ENCODE measurements at regions not wholly inside any gene's neighbourhood (a gene's known extent, or its start where the extent isn't known, plus 50 kb on each side); places are given as distances from the start of the nearest gene placed in this dataset.
"Not testable (repeated sequence)": the region's sequence is repeated elsewhere in the genome, so short reads cannot be mapped to it uniquely, and the experiment has no call there.

GRCh38 chr3:35448121-35448520, 191.2 kb upstream of the ARPP21 start:
- Histone ChIP-seq H3K9me3 (ENCODE audit: control insufficient read depth, low read depth, low read length) (no peaks in the 10 kb centered on the region), H3K27ac (ENCODE audit: control insufficient read depth, insufficient read depth, low read length) (no peak overlapping the region), H3K9ac (ENCODE audit: control insufficient read depth, extremely low read depth, insufficient read depth, low read length) (no peak overlapping the region), H3K79me2 (ENCODE audit: control insufficient read depth, insufficient read depth, low read length) (no peaks in the 10 kb centered on the region), H3K27me3 (ENCODE audit: control insufficient read depth, extremely low read depth, insufficient read depth, low read length) (no peaks in the 10 kb centered on the region), H3K4me3 (ENCODE audit: control insufficient read depth in 2 of 3, extremely low read depth in 1 of 3, insufficient read depth in 2 of 3, low read depth in 1 of 3, low read length in 3 of 3) (no peak overlapping the region), H3K9me1 (ENCODE audit: control insufficient read depth, extremely low read depth, insufficient read depth, low read length) (no peaks in the 10 kb centered on the region), H3K4me1 (ENCODE audit: control insufficient read depth, extremely low read depth, insufficient read depth, low read length) (no peaks in the 10 kb centered on the region), H3K4me2 (ENCODE audit: control insufficient read depth, extremely low read depth, insufficient read depth, low read depth, low read length) (no peak overlapping the region), H2AFZ (ENCODE audit: control insufficient read depth, low read length) (no peak overlapping the region), H3K36me3 (ENCODE audit: control insufficient read depth in 2 of 2, extremely low read depth in 1 of 2, insufficient read depth in 2 of 2, low read length in 2 of 2) (no peaks in the 10 kb centered on the region), H4K20me1 (ENCODE audit: control insufficient read depth, extremely low read depth, insufficient read depth, low read length) (no peaks in the 10 kb centered on the region)
- no peak for TF ChIP-seq EZH2 (IDR thresholded peaks at IDR 0.05; ENCODE audit: low read length)
- no peak for TF ChIP-seq CTCF (optimal IDR thresholded peaks at IDR 0.05 in 1 of 3, IDR thresholded peaks at IDR 0.05 in 1 of 3, conservative IDR thresholded peaks at IDR 0.05 in 1 of 3; ENCODE audit: extremely low read depth in 1 of 3, insufficient read depth in 2 of 3, low read length in 3 of 3)
- FAIRE-seq (no peak), DNase-seq (ENCODE audit: low read depth, low spot score) (no peak)
- dilution Hi-C loops (cut with MboI; ENCODE audit: extremely low pct_ligation_motif_present, low sequenced_read_pairs) = no loop called here

- Histone ChIP-seq H3K27ac (ENCODE audit: control insufficient read depth, insufficient read depth, low read length) (no peak overlapping the region), H3K9me1 (ENCODE audit: control insufficient read depth, extremely low read depth, insufficient read depth, low read length) (no peaks in the 10 kb centered on the region), H3K27me3 (ENCODE audit: control insufficient read depth, extremely low read depth, insufficient read depth, low read length) (no peaks in the 10 kb centered on the region), H4K20me1 (ENCODE audit: control insufficient read depth, extremely low read depth, insufficient read depth, low read length) (no peaks in the 10 kb centered on the region), H3K4me2 (ENCODE audit: control insufficient read depth, extremely low read depth, insufficient read depth, low read depth, low read length) (no peak overlapping the region), H3K79me2 (ENCODE audit: control insufficient read depth, insufficient read depth, low read length) (no peaks in the 10 kb centered on the region), H3K36me3 (ENCODE audit: control insufficient read depth in 2 of 2, extremely low read depth in 1 of 2, insufficient read depth in 2 of 2, low read length in 2 of 2) (no peaks in the 10 kb centered on the region), H3K4me3 (ENCODE audit: control insufficient read depth in 2 of 3, extremely low read depth in 1 of 3, insufficient read depth in 2 of 3, low read depth in 1 of 3, low read length in 3 of 3) (no peak overlapping the region), H3K9me3 (ENCODE audit: control insufficient read depth, low read depth, low read length) (no peaks in the 10 kb centered on the region), H2AFZ (ENCODE audit: control insufficient read depth, low read length) (no peak overlapping the region), H3K9ac (ENCODE audit: control insufficient read depth, extremely low read depth, insufficient read depth, low read length) (no peak overlapping the region), H3K4me1 (ENCODE audit: control insufficient read depth, extremely low read depth, insufficient read depth, low read length) (no peaks in the 10 kb centered on the region)
- FAIRE-seq (no peak), DNase-seq (ENCODE audit: low read depth, low spot score) (no peak)
- dilution Hi-C loops (cut with MboI; ENCODE audit: extremely low pct_ligation_motif_present, low sequenced_read_pairs) = no loop called here
- TF ChIP-seq EZH2 (IDR thresholded peaks at IDR 0.05; ENCODE audit: low read length) = no peak
- no peak for TF ChIP-seq CTCF (optimal IDR thresholded peaks at IDR 0.05 in 1 of 3, IDR thresholded peaks at IDR 0.05 in 1 of 3, conservative IDR thresholded peaks at IDR 0.05 in 1 of 3; ENCODE audit: extremely low read depth in 1 of 3, insufficient read depth in 2 of 3, low read length in 3 of 3)
Measured at GRCh38 chr3:35448681-35449080, 190.6 kb upstream of the ARPP21 start.

GRCh38 chr3:35454819-35455218, 184.5 kb upstream of the ARPP21 start:
- DNase-seq (ENCODE audit: low read depth, low spot score); H3K4me3 ChIP-seq (ENCODE audit: control insufficient read depth in 2 of 3, extremely low read depth in 1 of 3, insufficient read depth in 2 of 3, low read depth in 1 of 3, low read length in 3 of 3); dilution Hi-C loops (cut with MboI; ENCODE audit: extremely low pct_ligation_motif_present, low sequenced_read_pairs); H2AFZ ChIP-seq (ENCODE audit: control insufficient read depth, low read length); H3K27me3 ChIP-seq (ENCODE audit: control insufficient read depth, extremely low read depth, insufficient read depth, low read length); H3K4me1 ChIP-seq (ENCODE audit: control insufficient read depth, extremely low read depth, insufficient read depth, low read length); H3K27ac ChIP-seq (ENCODE audit: control insufficient read depth, insufficient read depth, low read length); H4K20me1 ChIP-seq (ENCODE audit: control insufficient read depth, extremely low read depth, insufficient read depth, low read length); H3K9me1 ChIP-seq (ENCODE audit: control insufficient read depth, extremely low read depth, insufficient read depth, low read length); H3K36me3 ChIP-seq (ENCODE audit: control insufficient read depth in 2 of 2, extremely low read depth in 1 of 2, insufficient read depth in 2 of 2, low read length in 2 of 2); H3K9ac ChIP-seq (ENCODE audit: control insufficient read depth, extremely low read depth, insufficient read depth, low read length); H3K79me2 ChIP-seq (ENCODE audit: control insufficient read depth, insufficient read depth, low read length); H3K4me2 ChIP-seq (ENCODE audit: control insufficient read depth, extremely low read depth, insufficient read depth, low read depth, low read length); FAIRE-seq; H3K9me3 ChIP-seq (ENCODE audit: control insufficient read depth, low read depth, low read length): not testable (repeated sequence)

Measured in keratinocyte (primary cell).